ENCODE measurements at regions not wholly inside any gene's neighbourhood (a gene's known extent, or its start where the extent isn't known, plus 50 kb on each side); places are given as distances from the start of the nearest gene placed in this dataset.

DNA sequence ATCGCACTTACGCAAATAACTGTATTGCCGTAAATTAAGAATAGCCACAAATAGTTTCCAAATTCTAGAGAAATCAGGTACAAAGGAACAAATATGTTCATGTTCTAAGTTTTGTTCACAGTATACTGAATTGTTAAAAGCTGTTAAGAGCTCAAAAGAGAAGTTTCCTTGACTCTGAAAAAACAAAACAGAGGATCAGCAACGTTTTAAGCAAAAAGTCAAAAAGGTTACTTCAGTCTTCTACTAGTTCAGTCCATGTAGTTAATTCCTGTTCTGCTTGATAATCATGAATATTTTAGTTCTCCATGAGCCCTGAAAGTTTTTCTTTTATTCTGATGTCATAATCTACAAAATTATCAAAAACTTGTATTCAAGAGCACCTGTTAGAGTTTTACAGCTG is 128.6 kb upstream of the MAST4 start:
- TF ChIP-seq, protein P1, sequence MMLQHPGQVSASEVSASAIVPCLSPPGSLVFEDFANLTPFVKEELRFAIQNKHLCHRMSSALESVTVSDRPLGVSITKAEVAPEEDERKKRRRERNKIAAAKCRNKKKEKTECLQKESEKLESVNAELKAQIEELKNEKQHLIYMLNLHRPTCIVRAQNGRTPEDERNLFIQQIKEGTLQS (IDR thresholded peaks at IDR 0.05) = no peak
- TF ChIP-seq CTCF (IDR thresholded peaks at IDR 0.05; ENCODE audit: low read depth, low read length, missing input control) (no peak), TAF1 (conservative IDR thresholded peaks at IDR 0.05) (no peak), RAD21 (IDR thresholded peaks at IDR 0.05) (no peak), JUND (IDR thresholded peaks at IDR 0.05) (no peak), HNF4A (conservative IDR thresholded peaks at IDR 0.05) (no peak)
- TF ChIP-seq, protein P2, sequence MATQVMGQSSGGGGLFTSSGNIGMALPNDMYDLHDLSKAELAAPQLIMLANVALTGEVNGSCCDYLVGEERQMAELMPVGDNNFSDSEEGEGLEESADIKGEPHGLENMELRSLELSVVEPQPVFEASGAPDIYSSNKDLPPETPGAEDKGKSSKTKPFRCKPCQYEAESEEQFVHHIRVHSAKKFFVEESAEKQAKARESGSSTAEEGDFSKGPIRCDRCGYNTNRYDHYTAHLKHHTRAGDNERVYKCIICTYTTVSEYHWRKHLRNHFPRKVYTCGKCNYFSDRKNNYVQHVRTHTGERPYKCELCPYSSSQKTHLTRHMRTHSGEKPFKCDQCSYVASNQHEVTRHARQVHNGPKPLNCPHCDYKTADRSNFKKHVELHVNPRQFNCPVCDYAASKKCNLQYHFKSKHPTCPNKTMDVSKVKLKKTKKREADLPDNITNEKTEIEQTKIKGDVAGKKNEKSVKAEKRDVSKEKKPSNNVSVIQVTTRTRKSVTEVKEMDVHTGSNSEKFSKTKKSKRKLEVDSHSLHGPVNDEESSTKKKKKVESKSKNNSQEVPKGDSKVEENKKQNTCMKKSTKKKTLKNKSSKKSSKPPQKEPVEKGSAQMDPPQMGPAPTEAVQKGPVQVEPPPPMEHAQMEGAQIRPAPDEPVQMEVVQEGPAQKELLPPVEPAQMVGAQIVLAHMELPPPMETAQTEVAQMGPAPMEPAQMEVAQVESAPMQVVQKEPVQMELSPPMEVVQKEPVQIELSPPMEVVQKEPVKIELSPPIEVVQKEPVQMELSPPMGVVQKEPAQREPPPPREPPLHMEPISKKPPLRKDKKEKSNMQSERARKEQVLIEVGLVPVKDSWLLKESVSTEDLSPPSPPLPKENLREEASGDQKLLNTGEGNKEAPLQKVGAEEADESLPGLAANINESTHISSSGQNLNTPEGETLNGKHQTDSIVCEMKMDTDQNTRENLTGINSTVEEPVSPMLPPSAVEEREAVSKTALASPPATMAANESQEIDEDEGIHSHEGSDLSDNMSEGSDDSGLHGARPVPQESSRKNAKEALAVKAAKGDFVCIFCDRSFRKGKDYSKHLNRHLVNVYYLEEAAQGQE (IDR thresholded peaks at IDR 0.05) = no peak

Measured in liver (tissue), 3 donors.